Naive thymus-derived CD8-positive, alpha-beta T cell (primary cell): ENCODE measurements at regions not wholly inside any gene's neighbourhood (a gene's known extent, or its start where the extent isn't known, plus 50 kb on each side); places are given as distances from the start of the nearest gene placed in this dataset.

ENCODE experiments used
- ATAC-seq, 2 donors: fragments of 150-1000 bp; cut with Tn5 transposase in 1 of 2; sonication (Bioruptor Pico), chemical (Tn5 transposase) in 1 of 2; 1 replicate in 1 of 2; 2 replicates in 1 of 2; pipeline ENCODE4 v1.10.0; 2021; ENCODE audit warnings: mild to moderate bottlenecking in 2 of 2, moderate library complexity in 2 of 2
- POLR2A ChIA-PET: fragments of 350-600 bp; sonication (Branson Sonifier 250); formaldehyde crosslinking; loops from one replicate; lab custom pipeline; 2021; ENCODE audit warnings: antibody characterized with exemption; lab: Charles Lee
- DNase-seq, 10 donors: peaks; one replicate each; pipeline versions ENCODE4 v3.0.0 to v3.0.0-alpha.2; 2020 to 2022
- H3K27ac Mint-ChIP-seq, 10 donors: one replicate each; pipeline ENCODE4 v1.8.0; 2020 to 2022; ENCODE audit warnings: mild to moderate bottlenecking in 10 of 10, mixed read lengths in 10 of 10, moderate library complexity in 4 of 10, inconsistent platforms in 1 of 10
- H3K27me3 Mint-ChIP-seq, 5 donors: one replicate each; pipeline ENCODE4 v1.8.0; 2021 to 2022; ENCODE audit warnings: mixed read lengths in 5 of 5
- H3K36me3 Mint-ChIP-seq, 3 donors: one replicate each; pipeline ENCODE4 v1.8.0; 2020 to 2022; ENCODE audit warnings: mixed read lengths in 3 of 3, mild to moderate bottlenecking in 2 of 3, inconsistent platforms in 1 of 3
- H3K4me1 Mint-ChIP-seq, 4 donors: one replicate each; pipeline ENCODE4 v1.8.0; 2021 to 2022; ENCODE audit warnings: mixed read lengths in 4 of 4
- H3K4me3 Mint-ChIP-seq, 10 donors: one replicate each; pipeline ENCODE4 v1.8.0; 2020 to 2022; ENCODE audit warnings: mild to moderate bottlenecking in 10 of 10, mixed read lengths in 10 of 10, moderate library complexity in 6 of 10, inconsistent platforms in 1 of 10
- H3K9me3 Mint-ChIP-seq, 9 donors: one replicate each; pipeline ENCODE4 v1.8.0; 2020 to 2022; ENCODE audit warnings: mixed read lengths in 9 of 9, mild to moderate bottlenecking in 3 of 9, inconsistent platforms in 1 of 9, moderate library complexity in 1 of 9

DNA sequence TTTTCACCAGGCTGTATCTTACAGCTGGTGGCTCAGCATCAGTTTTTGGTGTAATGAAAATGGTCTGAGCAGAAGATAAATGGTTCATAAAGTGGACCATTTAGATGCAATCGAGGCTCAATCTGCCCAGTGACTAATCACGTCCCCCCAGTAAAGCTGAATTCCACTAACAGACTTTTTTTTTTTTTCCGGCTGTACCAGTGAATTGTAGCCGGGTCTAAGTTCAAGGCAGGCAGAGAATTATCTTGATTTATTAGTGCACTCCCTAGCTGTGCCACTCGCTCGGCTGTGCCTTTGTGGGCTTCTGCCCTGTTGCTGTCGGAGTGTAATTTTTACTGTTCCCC lies 215.1 kb upstream of the POU3F3 start:
- H3K27ac Mint-ChIP-seq, result no peak overlapping the region
- POLR2A ChIA-PET, result no interaction called here
- ATAC-seq (no peak), DNase-seq (no peak)
- peaks cover 0 to 15% (median 1%) of the 10 kb centered on the region in 5 donors for H3K27me3 Mint-ChIP-seq
- H3K36me3 Mint-ChIP-seq, result no peaks in the 10 kb centered on the region
- H3K4me1 Mint-ChIP-seq, result no peaks in the 10 kb centered on the region
- H3K9me3 Mint-ChIP-seq, result peaks cover 0 to 10% (median 0%) of the 10 kb centered on the region in 9 donors
- no peak overlapping the region for H3K4me3 Mint-ChIP-seq

DNA sequence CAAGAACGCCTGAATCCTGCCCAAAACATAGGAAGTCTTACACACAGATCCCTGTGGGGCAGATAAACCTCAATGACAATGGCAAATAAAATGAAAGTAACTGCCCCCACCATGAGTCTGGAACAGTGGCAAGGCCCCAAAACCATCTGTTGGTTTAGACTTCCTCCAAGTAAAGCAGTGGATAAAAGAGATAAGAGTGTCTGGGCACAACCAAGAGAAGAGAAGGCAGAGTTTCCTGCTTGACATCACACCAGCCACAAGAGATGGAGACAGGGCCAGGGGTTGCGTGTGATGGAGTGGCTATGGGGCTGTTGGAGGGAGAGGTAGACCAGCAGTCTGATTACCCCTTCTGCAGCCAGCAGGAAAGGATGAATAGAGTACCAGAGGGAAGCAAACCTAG lies 212.1 kb upstream of the POU3F3 start:
- no peak overlapping the region for H3K27ac Mint-ChIP-seq
- peaks cover 0 to 15% (median 0%) of the 10 kb centered on the region in 5 donors for H3K27me3 Mint-ChIP-seq
- DNase-seq (no peak), ATAC-seq (no peak)
- POLR2A ChIA-PET, result no interaction called here
- H3K4me1 Mint-ChIP-seq, result no peaks in the 10 kb centered on the region
- peak overlapping the region in 1 of 10 donors; percentile 15 for H3K4me3 Mint-ChIP-seq
- H3K36me3 Mint-ChIP-seq, result no peaks in the 10 kb centered on the region
- H3K9me3 Mint-ChIP-seq, result peaks cover 0 to 10% (median 0%) of the 10 kb centered on the region in 9 donors

DNA sequence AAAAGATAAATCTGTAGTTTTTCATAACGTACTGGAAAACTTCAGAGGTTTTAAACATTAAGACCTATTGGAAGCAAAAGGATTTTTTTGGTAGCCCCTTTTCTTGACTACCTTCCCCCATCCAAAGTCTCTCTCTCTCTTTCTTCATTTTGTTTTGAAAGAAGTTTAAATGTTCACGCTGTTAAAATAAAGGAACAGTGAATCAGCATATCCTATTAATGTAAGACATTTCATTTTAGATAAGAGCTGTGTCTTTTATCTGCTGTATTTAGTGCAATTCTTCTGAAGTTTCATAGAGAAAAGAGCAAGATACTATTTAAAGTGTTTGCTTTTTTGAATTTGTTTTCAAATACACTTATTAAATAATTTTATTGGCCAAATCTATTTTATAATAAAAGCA lies 205.5 kb upstream of the POU3F3 start:
- Mint-ChIP-seq H3K9me3 (peaks cover 0 to 20% (median 0%) of the 10 kb centered on the region in 9 donors), H3K4me3 (no peak overlapping the region), H3K4me1 (no peaks in the 10 kb centered on the region), H3K27me3 (peaks cover 0 to 16% (median 3%) of the 10 kb centered on the region in 5 donors), H3K27ac (no peak overlapping the region), H3K36me3 (no peaks in the 10 kb centered on the region)
- POLR2A ChIA-PET, result no interaction called here
- ATAC-seq, result no peak
- DNase-seq, result no peak

- POLR2A ChIA-PET, result no interaction called here
- Mint-ChIP-seq H3K27ac (no peak overlapping the region), H3K9me3 (peaks cover 0 to 20% (median 0%) of the 10 kb centered on the region in 9 donors), H3K4me3 (no peak overlapping the region), H3K4me1 (no peaks in the 10 kb centered on the region), H3K27me3 (peaks cover 2 to 31% (median 5%) of the 10 kb centered on the region in 5 donors), H3K36me3 (no peaks in the 10 kb centered on the region)
- ATAC-seq (no peak), DNase-seq (no peak)
These were observed 204.0 kb upstream of the POU3F3 start for GRCh38 chr2:104649866-104650265.

GRCh38 chr2:104650405-104650996 lies 203.4 kb upstream of the POU3F3 start:
- H3K36me3 Mint-ChIP-seq, result no peaks in the 10 kb centered on the region
- no peak for DNase-seq
- ATAC-seq, result no peak
- POLR2A ChIA-PET, result no interaction called here
- no peak overlapping the region for H3K27ac Mint-ChIP-seq
- peaks cover 0 to 20% (median 0%) of the 10 kb centered on the region in 9 donors for H3K9me3 Mint-ChIP-seq
- no peak overlapping the region for H3K4me3 Mint-ChIP-seq
- peaks cover 5 to 37% (median 6%) of the 10 kb centered on the region in 5 donors for H3K27me3 Mint-ChIP-seq
- H3K4me1 Mint-ChIP-seq, result no peaks in the 10 kb centered on the region

DNA sequence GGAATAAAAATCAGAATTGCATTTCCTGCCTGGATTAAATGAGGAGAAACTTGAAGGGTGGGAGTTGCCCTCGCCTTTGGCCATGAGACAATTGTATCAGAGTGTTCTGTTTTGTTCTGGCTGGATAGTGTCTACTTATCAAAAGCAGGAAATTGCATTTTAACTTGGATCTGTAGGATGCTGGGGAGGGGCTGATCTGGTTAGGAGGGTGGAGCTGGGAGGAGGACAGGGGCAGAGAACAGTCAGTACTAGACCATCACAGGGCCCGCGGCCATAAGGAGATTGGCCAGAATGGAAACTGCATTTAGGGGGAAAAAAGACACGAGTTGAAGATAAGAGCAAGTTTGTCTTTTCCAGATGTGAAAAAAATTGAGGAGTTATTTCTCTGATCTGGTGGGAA lies 199.1 kb upstream of the POU3F3 start:
- POLR2A ChIA-PET, result no interaction called here
- Mint-ChIP-seq H3K4me3 (no peak overlapping the region), H3K36me3 (no peaks in the 10 kb centered on the region), H3K27me3 (peaks cover 12 to 62% (median 24%) of the 10 kb centered on the region in 5 donors), H3K4me1 (peaks cover 4 to 11% (median 10%) of the 10 kb centered on the region in 4 donors), H3K9me3 (peaks cover 0 to 12% (median 0%) of the 10 kb centered on the region in 9 donors), H3K27ac (no peak overlapping the region)
- DNase-seq (no peak), ATAC-seq (no peak)

GRCh38 chr2:104656571-104657163 lies 197.2 kb upstream of the POU3F3 start:
- no peak for DNase-seq
- POLR2A ChIA-PET, result no interaction called here
- H3K4me1 Mint-ChIP-seq, result peaks cover 4 to 11% (median 10%) of the 10 kb centered on the region in 4 donors
- H3K9me3 Mint-ChIP-seq, result peaks cover 0 to 3% (median 0%) of the 10 kb centered on the region in 9 donors
- no peak for ATAC-seq
- no peak overlapping the region for H3K27ac Mint-ChIP-seq
- no peaks in the 10 kb centered on the region for H3K36me3 Mint-ChIP-seq
- H3K27me3 Mint-ChIP-seq, result peaks cover 12 to 57% (median 34%) of the 10 kb centered on the region in 5 donors
- no peak overlapping the region for H3K4me3 Mint-ChIP-seq

GRCh38 chr2:104658144-104658835 lies 195.6 kb upstream of the POU3F3 start:
- no peak overlapping the region for H3K27ac Mint-ChIP-seq
- no peaks in the 10 kb centered on the region for H3K36me3 Mint-ChIP-seq
- DNase-seq (no peak), ATAC-seq (no peak)
- peak overlapping the region in 3 of 10 donors; percentile 3 to 34 (median 32) for H3K4me3 Mint-ChIP-seq
- peaks cover 12 to 55% (median 32%) of the 10 kb centered on the region in 5 donors for H3K27me3 Mint-ChIP-seq
- POLR2A ChIA-PET, result no interaction called here
- peaks cover 4 to 11% (median 10%) of the 10 kb centered on the region in 4 donors for H3K4me1 Mint-ChIP-seq
- peaks cover 0 to 3% (median 0%) of the 10 kb centered on the region in 9 donors for H3K9me3 Mint-ChIP-seq

GRCh38 chr2:104658904-104659591 lies 194.9 kb upstream of the POU3F3 start:
- ATAC-seq, result no peak
- H3K9me3 Mint-ChIP-seq, result peaks cover 0 to 3% (median 0%) of the 10 kb centered on the region in 9 donors
- DNase-seq, result no peak
- H3K4me1 Mint-ChIP-seq, result peaks cover 4 to 11% (median 10%) of the 10 kb centered on the region in 4 donors
- H3K27me3 Mint-ChIP-seq, result peaks cover 12 to 47% (median 30%) of the 10 kb centered on the region in 5 donors
- H3K27ac Mint-ChIP-seq, result no peak overlapping the region
- peak overlapping the region in 1 of 10 donors; percentile 32 for H3K4me3 Mint-ChIP-seq
- no peaks in the 10 kb centered on the region for H3K36me3 Mint-ChIP-seq
- POLR2A ChIA-PET, result no interaction called here

- Mint-ChIP-seq H3K36me3 (no peaks in the 10 kb centered on the region), H3K27ac (no peak overlapping the region), H3K4me3 (no peak overlapping the region), H3K9me3 (peaks cover 0 to 8% (median 0%) of the 10 kb centered on the region in 9 donors), H3K4me1 (peaks cover 4 to 11% (median 10%) of the 10 kb centered on the region in 4 donors), H3K27me3 (peaks cover 12 to 31% (median 28%) of the 10 kb centered on the region in 5 donors)
- DNase-seq, result no peak
- no peak for ATAC-seq
- POLR2A ChIA-PET, result no interaction called here
These were observed 192.9 kb upstream of the POU3F3 start for GRCh38 chr2:104660991-104661390.

DNA sequence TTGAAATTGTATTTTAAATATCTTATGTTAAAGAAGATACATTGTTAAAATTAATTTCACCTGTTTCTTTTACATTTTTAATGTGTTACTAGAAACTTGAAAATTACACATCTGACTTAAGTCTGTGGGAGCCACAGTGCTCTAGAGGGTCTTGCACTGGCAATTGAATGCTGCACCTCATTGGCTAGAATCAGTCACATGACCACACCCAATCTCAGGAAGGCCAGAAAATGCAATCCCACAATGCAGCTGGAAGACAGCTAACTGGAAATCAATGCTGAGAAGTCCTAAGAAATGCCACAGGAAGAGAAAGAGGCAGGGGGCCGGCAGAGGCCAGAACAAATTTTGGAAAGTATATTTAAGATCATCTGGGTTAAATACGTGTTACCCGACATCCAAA lies 189.2 kb upstream of the POU3F3 start:
- POLR2A ChIA-PET, result no interaction called here
- Mint-ChIP-seq H3K9me3 (peaks cover 0 to 8% (median 0%) of the 10 kb centered on the region in 9 donors), H3K4me1 (peaks cover 0 to 1% (median 0%) of the 10 kb centered on the region in 4 donors), H3K36me3 (no peaks in the 10 kb centered on the region), H3K4me3 (no peak overlapping the region), H3K27ac (no peak overlapping the region), H3K27me3 (peaks cover 0 to 14% (median 3%) of the 10 kb centered on the region in 5 donors)
- ATAC-seq (no peak), DNase-seq (no peak)

GRCh38 chr2:104668631-104669030 lies 185.3 kb upstream of the POU3F3 start:
- ATAC-seq, result no peak
- no peaks in the 10 kb centered on the region for H3K36me3 Mint-ChIP-seq
- H3K4me1 Mint-ChIP-seq, result no peaks in the 10 kb centered on the region
- peaks cover 0 to 8% (median 0%) of the 10 kb centered on the region in 9 donors for H3K9me3 Mint-ChIP-seq
- peaks cover 3 to 10% (median 7%) of the 10 kb centered on the region in 5 donors for H3K27me3 Mint-ChIP-seq
- no peak for DNase-seq
- H3K4me3 Mint-ChIP-seq, result no peak overlapping the region
- POLR2A ChIA-PET, result no interaction called here
- H3K27ac Mint-ChIP-seq, result no peak overlapping the region
